Right lobe of liver (tissue), 4 donors: ENCODE measurements at regions not wholly inside any gene's neighbourhood (a gene's known extent, or its start where the extent isn't known, plus 50 kb on each side); places are given as distances from the start of the nearest gene placed in this dataset.

ENCODE experiments used
- CTCF ChIP-seq, 4 donors: fragments of 200-600 bp in 3 of 4; fragments of 450-650 bp in 1 of 4; IDR thresholded peaks; one replicate each; pipeline versions ENCODE4 v1.5.1 to v1.8.0; 2016 to 2022; ENCODE audit warnings: antibody characterized with exemption in 4 of 4, mild to moderate bottlenecking in 2 of 4
- POLR2A ChIP-seq: fragments of 450-650 bp; IDR thresholded peaks from one replicate; pipeline ENCODE4 v1.6.1; 2017; ENCODE audit warnings: antibody characterized with exemption, mild to moderate bottlenecking
- donor health status: DM: no; HTN: no; CAD: no.
- donor health status: DM: no; HTN: no; CAD: no.
- donor health status: DM: no; HTN: yes; CAD: no.

GRCh38 chr10:14454629-14455028 is 123.9 kb upstream of the FRMD4A start:
- TF ChIP-seq CTCF (IDR thresholded peaks at IDR 0.05) (no peak), POLR2A (no peak)
